ENCODE measurements at regions not wholly inside any gene's neighbourhood (a gene's known extent, or its start where the extent isn't known, plus 50 kb on each side); places are given as distances from the start of the nearest gene placed in this dataset.

DNA sequence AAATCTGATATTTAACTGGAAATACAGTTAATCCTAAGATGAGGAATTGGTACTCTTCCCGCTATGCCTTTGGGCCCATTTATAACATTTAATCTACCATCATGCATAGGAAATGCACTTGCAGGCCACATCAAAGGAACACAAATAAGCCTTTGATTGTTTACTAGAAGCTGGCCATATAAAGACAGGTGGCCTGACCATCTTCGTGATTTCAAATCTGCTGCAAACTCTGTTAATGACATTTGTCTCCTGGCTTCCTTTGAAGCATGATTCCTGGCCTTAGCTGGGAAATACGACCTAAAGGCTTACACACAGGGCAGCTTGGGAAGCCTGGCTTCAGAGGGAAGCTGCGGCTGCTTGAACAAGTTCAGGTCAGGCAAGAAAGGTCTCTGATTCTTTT lies 552.1 kb downstream of the CDH26 start:
- no peak overlapping the region for H3K27ac Mint-ChIP-seq
- no peaks in the 10 kb centered on the region for H3K36me3 Mint-ChIP-seq
- no peaks in the 10 kb centered on the region for H3K4me1 Mint-ChIP-seq
- H3K27me3 Mint-ChIP-seq (ENCODE audit: low read depth in 3 of 3), result peaks cover 0 to 10% (median 0%) of the 10 kb centered on the region in 3 donors
- no peak overlapping the region for H3K4me3 Mint-ChIP-seq
- DNase-seq, result no peak
- peaks cover 0 to 1% (median 0%) of the 10 kb centered on the region in 6 donors for H3K9me3 Mint-ChIP-seq

DNA sequence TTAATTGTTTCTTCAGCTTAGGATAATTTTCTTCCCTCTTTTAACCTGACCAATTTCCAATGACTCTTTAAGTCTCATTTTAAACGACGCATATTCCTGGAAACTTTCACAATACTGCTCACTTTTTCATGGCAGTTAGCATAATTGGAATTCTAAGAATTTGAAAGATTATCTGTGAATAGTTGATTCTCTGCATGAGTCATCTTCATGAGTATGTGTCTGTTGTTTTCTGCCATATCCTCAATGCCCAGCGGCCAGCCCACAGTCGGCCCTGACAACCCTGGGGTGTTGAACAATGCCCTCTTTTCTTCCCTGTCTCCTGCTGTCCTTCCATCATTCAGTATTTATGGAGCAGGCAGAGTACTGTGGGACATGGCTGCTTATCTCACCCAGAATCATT lies 554.2 kb downstream of the CDH26 start:
- no peak overlapping the region for H3K4me3 Mint-ChIP-seq
- peaks cover 0 to 3% (median 0%) of the 10 kb centered on the region in 3 donors for H3K27me3 Mint-ChIP-seq (ENCODE audit: low read depth in 3 of 3)
- no peaks in the 10 kb centered on the region for H3K36me3 Mint-ChIP-seq
- no peak for DNase-seq
- no peaks in the 10 kb centered on the region for H3K4me1 Mint-ChIP-seq
- H3K27ac Mint-ChIP-seq, result no peak overlapping the region
- H3K9me3 Mint-ChIP-seq, result peaks cover 0 to 1% (median 0%) of the 10 kb centered on the region in 6 donors

DNA sequence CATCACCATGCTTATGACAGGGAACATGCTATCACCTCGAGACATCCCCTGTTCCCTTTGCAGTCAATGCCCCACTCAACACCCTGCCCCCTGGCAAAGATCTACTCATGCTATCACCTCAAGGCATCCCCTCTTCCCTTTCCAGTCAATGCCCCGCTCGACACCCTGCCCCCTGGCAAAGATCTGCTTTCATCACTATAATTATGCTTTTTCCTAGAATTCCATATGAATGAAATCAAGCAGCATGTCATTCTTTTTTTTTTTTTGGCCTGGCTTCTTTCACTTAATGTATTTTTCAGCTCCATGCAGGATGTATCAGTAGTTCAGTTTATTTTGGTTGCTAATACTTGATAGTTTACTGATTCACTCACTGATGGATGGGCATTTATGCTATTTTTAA lies 554.9 kb downstream of the CDH26 start:
- H3K27ac Mint-ChIP-seq, result no peak overlapping the region
- H3K36me3 Mint-ChIP-seq, result no peaks in the 10 kb centered on the region
- no peak overlapping the region for H3K4me3 Mint-ChIP-seq
- H3K4me1 Mint-ChIP-seq, result no peaks in the 10 kb centered on the region
- H3K9me3 Mint-ChIP-seq, result peaks cover 0 to 3% (median 0%) of the 10 kb centered on the region in 6 donors
- no peak for DNase-seq
- peaks cover 0 to 3% (median 0%) of the 10 kb centered on the region in 3 donors for H3K27me3 Mint-ChIP-seq (ENCODE audit: low read depth in 3 of 3)

DNA sequence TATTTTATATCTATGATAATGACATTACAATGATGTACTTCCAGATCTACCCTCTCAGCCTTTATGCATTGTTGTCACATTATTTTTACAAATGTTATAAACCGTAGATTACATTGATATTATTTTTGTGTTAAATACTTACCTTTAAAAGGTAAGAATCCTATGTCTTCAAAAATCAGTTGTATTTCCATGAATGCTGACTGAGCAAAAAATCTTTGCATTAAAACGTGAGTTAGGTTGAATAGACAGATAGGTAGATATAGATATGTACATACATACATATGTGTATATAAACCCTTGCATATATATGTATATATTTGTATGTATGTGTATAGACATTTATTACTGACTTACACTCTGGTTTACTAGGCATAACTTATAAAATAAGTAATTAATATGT lies 558.2 kb downstream of the CDH26 start:
- Mint-ChIP-seq H3K36me3 (no peaks in the 10 kb centered on the region), H3K27ac (no peak overlapping the region), H3K4me3 (no peak overlapping the region), H3K27me3 (ENCODE audit: low read depth in 3 of 3) (peaks cover 0 to 4% (median 0%) of the 10 kb centered on the region in 3 donors), H3K9me3 (peaks cover 0 to 3% (median 0%) of the 10 kb centered on the region in 6 donors), H3K4me1 (no peaks in the 10 kb centered on the region)
- no peak for DNase-seq

DNA sequence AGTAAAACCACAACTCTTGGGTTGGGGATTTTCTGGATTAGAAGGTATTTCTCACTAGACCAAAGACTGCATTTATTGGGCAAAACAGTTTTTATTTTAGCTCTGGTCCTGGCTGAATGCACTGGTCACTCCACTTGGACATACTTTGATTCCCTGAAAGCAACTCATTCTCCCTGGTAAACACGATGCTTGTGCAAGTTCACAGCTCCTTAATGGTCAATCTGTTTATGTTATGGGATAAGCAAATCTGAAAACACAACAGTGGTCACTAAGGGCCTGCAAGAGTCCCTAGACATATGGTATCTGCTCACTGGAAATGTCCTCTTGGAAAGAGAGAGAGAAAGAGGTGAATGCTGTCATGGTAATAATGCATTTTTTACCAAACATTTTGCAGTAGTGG lies 559.8 kb downstream of the CDH26 start:
- H3K27me3 Mint-ChIP-seq (ENCODE audit: low read depth in 3 of 3), result peaks cover 0 to 4% (median 1%) of the 10 kb centered on the region in 3 donors

DNA sequence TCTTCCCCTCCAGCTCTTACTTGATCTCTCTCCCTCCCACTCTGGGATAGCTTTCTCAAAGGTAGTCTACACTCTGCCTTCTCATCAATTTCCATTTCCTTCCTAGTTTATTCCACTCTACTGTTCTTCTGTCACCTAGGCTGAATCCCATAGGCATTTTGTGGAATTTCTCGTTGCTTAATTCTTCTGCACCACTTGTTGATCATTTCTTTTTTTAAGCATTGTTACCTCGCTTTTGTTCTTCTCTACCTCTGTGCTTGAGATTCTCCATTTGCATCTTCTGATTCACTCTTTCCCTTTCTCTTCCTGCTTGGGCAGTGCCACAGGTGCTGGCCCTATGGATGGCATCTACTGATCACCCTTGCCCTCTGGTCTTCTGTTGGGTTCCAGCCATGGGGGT lies 567.2 kb downstream of the CDH26 start:
- Mint-ChIP-seq H3K9me3 (peaks cover 0 to 9% (median 1%) of the 10 kb centered on the region in 6 donors), H3K27ac (no peak overlapping the region), H3K4me3 (no peak overlapping the region), H3K4me1 (no peaks in the 10 kb centered on the region), H3K27me3 (ENCODE audit: low read depth in 3 of 3) (peaks cover 1 to 5% (median 3%) of the 10 kb centered on the region in 3 donors), H3K36me3 (peaks cover 0 to 8% (median 4%) of the 10 kb centered on the region in 3 donors)
- DNase-seq, result no peak

More for the DNA sequence above, 559.8 kb downstream of the CDH26 start:
- Mint-ChIP-seq H3K36me3 (no peaks in the 10 kb centered on the region), H3K4me1 (no peaks in the 10 kb centered on the region), H3K27ac (no peak overlapping the region), H3K4me3 (no peak overlapping the region), H3K9me3 (peaks cover 0 to 3% (median 0%) of the 10 kb centered on the region in 6 donors)
- no peak for DNase-seq

DNA sequence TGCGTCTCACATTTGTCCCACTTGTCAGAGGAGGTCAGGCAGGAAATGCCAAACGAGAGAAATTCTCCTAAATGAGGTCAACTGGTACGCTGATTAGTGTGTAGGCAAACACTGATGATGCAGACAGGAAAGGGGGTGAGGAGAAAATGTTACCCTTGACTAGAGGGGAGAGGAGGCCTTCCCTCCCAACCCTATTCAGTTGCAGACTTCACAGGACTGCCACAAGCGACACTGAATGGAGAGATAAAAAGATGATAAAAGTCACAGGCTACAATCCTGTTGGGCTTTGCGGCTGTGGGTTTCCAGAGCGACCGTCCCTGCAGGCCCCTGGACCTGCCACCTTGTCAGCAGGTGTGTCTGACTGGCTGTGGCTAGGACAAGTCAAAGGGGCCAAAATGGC lies 569.4 kb downstream of the CDH26 start:
- Mint-ChIP-seq H3K4me3 (no peak overlapping the region), H3K4me1 (no peaks in the 10 kb centered on the region), H3K27me3 (ENCODE audit: low read depth in 3 of 3) (peaks cover 2 to 5% (median 3%) of the 10 kb centered on the region in 3 donors), H3K9me3 (peaks cover 0 to 9% (median 1%) of the 10 kb centered on the region in 6 donors), H3K36me3 (peaks cover 0 to 8% (median 4%) of the 10 kb centered on the region in 3 donors), H3K27ac (no peak overlapping the region)
- DNase-seq, result no peak

DNA sequence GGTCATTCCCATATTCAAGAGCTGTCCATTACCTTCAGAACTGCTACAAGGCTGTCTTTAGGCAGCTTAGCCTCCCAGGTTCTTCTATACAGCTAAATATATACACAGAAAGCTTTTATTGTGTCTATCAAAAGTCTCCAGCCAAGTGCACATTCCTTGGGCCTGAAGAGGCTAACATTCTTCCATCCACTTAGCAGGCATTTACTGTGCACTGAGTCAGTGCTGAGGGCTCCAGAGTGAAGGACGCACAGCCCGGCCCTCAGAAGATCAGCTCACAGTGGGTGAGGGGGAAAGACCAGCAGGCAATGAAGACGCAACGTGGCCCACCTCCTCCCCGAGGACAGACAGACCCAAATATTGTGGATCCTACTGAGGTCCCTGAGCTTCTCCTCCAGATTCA lies 569.9 kb downstream of the CDH26 start:
- peaks cover 2 to 5% (median 3%) of the 10 kb centered on the region in 3 donors for H3K27me3 Mint-ChIP-seq (ENCODE audit: low read depth in 3 of 3)
- no peak overlapping the region for H3K4me3 Mint-ChIP-seq
- peaks cover 0 to 8% (median 4%) of the 10 kb centered on the region in 3 donors for H3K36me3 Mint-ChIP-seq
- peaks cover 0 to 9% (median 1%) of the 10 kb centered on the region in 6 donors for H3K9me3 Mint-ChIP-seq
- no peak for DNase-seq
- no peak overlapping the region for H3K27ac Mint-ChIP-seq
- no peaks in the 10 kb centered on the region for H3K4me1 Mint-ChIP-seq

DNA sequence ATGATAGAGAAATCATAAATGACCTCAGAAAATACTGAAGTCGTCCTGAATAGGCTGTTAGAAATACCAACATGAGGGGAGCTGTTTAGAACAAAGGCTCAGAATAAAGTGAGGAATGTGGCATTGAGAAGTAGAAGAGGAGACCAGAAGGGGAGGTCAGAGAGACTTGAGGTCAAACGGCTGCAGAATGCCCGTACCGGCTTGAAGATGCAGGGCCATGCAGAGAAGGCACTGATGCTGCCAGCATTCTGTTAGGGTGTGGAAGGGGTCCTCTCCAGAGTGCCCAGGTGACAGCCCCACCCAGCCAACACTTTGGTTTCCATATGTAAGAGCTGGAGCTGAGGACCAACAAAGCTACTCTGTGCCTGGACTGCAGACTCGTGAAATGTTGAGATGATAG lies 570.9 kb downstream of the CDH26 start:
- H3K36me3 Mint-ChIP-seq, result peaks cover 0 to 8% (median 4%) of the 10 kb centered on the region in 3 donors
- H3K27me3 Mint-ChIP-seq (ENCODE audit: low read depth in 3 of 3), result peaks cover 2 to 5% (median 3%) of the 10 kb centered on the region in 3 donors
- no peaks in the 10 kb centered on the region for H3K4me1 Mint-ChIP-seq
- no peak overlapping the region for H3K27ac Mint-ChIP-seq
- no peak overlapping the region for H3K4me3 Mint-ChIP-seq
- no peak for DNase-seq
- peaks cover 0 to 6% (median 1%) of the 10 kb centered on the region in 6 donors for H3K9me3 Mint-ChIP-seq

DNA sequence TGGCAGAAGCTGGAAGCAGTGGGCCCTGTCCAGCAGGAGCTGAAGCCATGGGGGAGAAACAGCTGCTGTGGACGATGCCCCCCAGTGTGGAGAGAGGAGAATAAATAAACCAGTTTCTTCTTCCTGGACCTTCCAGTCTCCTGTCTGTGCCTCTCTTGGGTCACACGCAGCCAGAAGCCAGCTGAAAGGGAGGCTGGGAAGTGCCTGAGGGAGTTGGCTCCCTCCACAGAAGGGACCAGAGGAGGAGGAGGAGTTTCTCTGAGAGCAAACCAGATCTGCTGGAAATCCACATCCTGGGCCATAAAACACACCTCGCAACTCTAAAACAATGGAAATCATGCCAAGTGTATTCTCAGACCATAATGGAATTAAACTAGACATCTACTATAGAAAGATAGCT lies 577.0 kb downstream of the CDH26 start:
- H3K4me3 Mint-ChIP-seq, result no peak overlapping the region

DNA sequence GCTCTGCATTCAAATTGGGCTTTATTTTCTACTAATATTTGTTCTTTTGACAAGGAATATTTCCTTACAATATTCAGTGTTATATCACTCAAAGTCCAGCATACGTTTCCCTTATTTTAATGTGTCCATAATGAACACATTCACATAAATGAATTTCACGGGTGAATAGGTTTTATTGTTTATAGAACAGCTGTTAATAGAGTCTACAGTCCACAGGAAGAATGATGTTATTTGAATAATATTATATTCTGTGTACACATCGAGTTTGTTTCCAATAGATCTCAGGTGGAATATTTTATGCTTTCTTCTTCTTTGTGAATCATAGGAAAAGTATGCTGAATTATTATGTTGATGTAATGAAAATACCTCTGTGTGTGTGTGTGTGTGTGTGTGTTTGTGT lies 582.4 kb downstream of the CDH26 start:
- Mint-ChIP-seq H3K27ac (no peak overlapping the region), H3K4me1 (no peaks in the 10 kb centered on the region), H3K9me3 (peaks cover 0 to 6% (median 0%) of the 10 kb centered on the region in 6 donors), H3K4me3 (no peak overlapping the region), H3K27me3 (ENCODE audit: low read depth in 3 of 3) (peaks cover 2 to 6% (median 3%) of the 10 kb centered on the region in 3 donors), H3K36me3 (no peaks in the 10 kb centered on the region)
- DNase-seq, result no peak

More for the DNA sequence above, 577.0 kb downstream of the CDH26 start:
- Mint-ChIP-seq H3K36me3 (no peaks in the 10 kb centered on the region), H3K27ac (no peak overlapping the region), H3K4me1 (no peaks in the 10 kb centered on the region), H3K27me3 (ENCODE audit: low read depth in 3 of 3) (peaks cover 0 to 3% (median 0%) of the 10 kb centered on the region in 3 donors), H3K9me3 (peaks cover 0 to 4% (median 0%) of the 10 kb centered on the region in 6 donors)
- DNase-seq, result no peak

DNA sequence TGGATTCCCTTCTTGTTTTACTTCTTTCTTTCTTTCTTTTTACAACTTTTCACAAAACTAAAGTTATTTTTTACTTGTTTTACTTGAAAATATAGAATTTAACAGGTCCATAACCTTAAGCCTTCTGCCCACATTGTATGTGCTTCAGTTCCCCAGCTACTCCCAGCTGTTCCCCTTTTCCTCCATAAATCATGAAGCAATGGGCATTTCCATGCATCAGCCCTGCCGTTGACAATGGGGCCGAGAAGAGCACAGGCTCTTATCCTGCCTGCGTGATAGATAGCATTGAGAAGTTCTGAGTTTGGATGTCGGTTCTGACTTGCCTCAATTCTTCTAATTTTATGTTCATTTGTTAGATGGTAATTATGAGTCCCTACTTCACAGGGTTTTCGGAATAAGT lies 583.8 kb downstream of the CDH26 start:
- Mint-ChIP-seq H3K27ac (no peak overlapping the region), H3K4me3 (no peak overlapping the region), H3K4me1 (no peaks in the 10 kb centered on the region), H3K27me3 (ENCODE audit: low read depth in 3 of 3) (peaks cover 2 to 15% (median 7%) of the 10 kb centered on the region in 3 donors), H3K36me3 (no peaks in the 10 kb centered on the region), H3K9me3 (peaks cover 0 to 7% (median 5%) of the 10 kb centered on the region in 6 donors)
- DNase-seq, result no peak

DNA sequence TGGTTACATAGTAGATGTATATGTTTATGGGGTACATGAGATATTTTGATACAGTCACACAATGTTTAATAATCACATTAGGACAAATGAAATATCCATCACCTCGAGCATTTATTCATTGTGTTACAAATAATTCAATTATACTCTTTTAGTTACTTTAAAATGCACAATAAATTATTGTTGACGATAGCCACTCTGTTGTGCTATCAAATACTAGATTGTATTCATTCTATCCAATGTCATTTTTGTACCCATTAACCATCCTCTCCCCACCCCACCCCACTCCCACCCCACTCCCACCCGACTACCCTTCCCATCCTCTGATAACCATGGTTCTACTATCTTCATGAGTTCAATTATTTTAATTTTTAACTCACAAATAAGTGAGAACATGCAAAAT lies 585.4 kb downstream of the CDH26 start:
- H3K4me3 Mint-ChIP-seq, result no peak overlapping the region
- DNase-seq, result no peak
- peaks cover 2 to 16% (median 8%) of the 10 kb centered on the region in 3 donors for H3K27me3 Mint-ChIP-seq (ENCODE audit: low read depth in 3 of 3)
- no peaks in the 10 kb centered on the region for H3K4me1 Mint-ChIP-seq
- peaks cover 0 to 8% (median 5%) of the 10 kb centered on the region in 6 donors for H3K9me3 Mint-ChIP-seq
- no peaks in the 10 kb centered on the region for H3K36me3 Mint-ChIP-seq
- H3K27ac Mint-ChIP-seq, result no peak overlapping the region

DNA sequence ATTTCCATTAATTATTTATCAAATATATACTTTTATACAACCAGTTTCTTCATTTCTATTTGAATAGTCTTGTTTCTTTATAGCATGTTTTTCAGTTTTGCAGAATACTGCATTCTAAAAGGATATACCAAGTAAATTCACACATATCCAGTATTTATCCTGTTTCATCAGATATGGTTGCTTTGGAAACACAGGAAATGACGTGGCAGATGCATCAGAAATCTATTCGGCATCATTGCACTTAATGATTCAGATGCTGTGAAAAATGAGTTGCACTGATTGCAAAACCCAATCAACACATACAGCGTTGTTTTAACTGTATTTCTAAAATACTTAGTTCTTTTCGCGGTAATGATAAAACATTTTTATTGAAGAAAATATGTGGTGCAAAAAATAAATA lies 594.9 kb downstream of the CDH26 start:
- Mint-ChIP-seq H3K36me3 (no peaks in the 10 kb centered on the region), H3K27ac (no peak overlapping the region), H3K4me1 (no peaks in the 10 kb centered on the region), H3K4me3 (no peak overlapping the region), H3K27me3 (ENCODE audit: low read depth in 3 of 3) (peaks cover 0 to 5% (median 0%) of the 10 kb centered on the region in 3 donors), H3K9me3 (no peaks in the 10 kb centered on the region)
- DNase-seq, result no peak

DNA sequence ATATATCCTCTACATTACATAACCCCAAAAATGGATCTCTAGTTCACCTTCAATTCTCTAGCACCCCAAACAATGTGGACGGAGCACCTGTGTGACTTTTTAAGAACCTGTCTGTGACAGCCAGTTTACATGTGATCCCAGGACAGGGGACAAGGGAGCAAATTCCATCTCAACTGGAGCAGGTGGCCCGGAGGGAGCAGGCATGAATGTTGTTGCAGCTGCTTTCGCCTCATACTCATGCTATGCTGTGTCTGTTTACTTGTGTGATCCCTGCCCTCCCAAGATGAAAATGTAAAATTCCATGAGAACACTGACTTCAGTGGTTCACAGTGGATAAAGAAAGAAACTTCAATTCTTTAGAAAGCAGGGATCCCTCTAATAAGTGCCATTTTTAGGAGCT lies 600.3 kb downstream of the CDH26 start:
- no peak for DNase-seq
- Mint-ChIP-seq H3K27me3 (ENCODE audit: low read depth in 3 of 3) (peaks cover 1 to 6% (median 5%) of the 10 kb centered on the region in 3 donors), H3K4me3 (no peak overlapping the region), H3K4me1 (no peaks in the 10 kb centered on the region), H3K9me3 (no peaks in the 10 kb centered on the region), H3K36me3 (no peaks in the 10 kb centered on the region), H3K27ac (no peak overlapping the region)

Data from immature natural killer cell (primary cell).